ENCODE measurements at regions not wholly inside any gene's neighbourhood (a gene's known extent, or its start where the extent isn't known, plus 50 kb on each side); places are given as distances from the start of the nearest gene placed in this dataset.

DNA sequence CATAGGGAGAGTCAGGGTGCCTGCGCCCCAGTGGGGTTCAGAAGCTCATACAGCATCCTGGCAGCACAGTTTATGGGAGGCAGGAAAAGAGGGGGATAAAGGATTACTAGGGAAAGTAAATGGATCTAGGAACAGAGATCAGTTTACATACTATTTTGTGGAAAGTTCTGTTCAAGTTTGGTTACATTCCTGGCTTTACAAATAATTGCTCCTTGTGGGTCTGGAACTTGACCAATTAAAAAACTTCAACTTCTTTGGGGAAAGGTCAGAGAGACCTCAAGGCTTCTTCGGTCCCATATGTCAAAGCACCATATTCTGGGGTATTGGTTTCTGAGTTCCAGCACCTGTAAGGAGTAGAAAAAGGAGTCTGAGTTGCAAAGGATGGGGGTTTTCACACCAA lies 64.1 kb downstream of the ZDHHC19 start:
- TF ChIP-seq, protein P1, sequence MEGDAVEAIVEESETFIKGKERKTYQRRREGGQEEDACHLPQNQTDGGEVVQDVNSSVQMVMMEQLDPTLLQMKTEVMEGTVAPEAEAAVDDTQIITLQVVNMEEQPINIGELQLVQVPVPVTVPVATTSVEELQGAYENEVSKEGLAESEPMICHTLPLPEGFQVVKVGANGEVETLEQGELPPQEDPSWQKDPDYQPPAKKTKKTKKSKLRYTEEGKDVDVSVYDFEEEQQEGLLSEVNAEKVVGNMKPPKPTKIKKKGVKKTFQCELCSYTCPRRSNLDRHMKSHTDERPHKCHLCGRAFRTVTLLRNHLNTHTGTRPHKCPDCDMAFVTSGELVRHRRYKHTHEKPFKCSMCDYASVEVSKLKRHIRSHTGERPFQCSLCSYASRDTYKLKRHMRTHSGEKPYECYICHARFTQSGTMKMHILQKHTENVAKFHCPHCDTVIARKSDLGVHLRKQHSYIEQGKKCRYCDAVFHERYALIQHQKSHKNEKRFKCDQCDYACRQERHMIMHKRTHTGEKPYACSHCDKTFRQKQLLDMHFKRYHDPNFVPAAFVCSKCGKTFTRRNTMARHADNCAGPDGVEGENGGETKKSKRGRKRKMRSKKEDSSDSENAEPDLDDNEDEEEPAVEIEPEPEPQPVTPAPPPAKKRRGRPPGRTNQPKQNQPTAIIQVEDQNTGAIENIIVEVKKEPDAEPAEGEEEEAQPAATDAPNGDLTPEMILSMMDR (IDR thresholded peaks at IDR 0.05; ENCODE audit: low read depth, low read length): no peak
- no peak overlapping the region for H3K4me3 ChIP-seq (replicated peaks in 1 of 2; ENCODE audit: low read depth in 2 of 2, low read length in 2 of 2)
- DNase-seq (ENCODE audit: low read depth in 2 of 2): no peak

DNA sequence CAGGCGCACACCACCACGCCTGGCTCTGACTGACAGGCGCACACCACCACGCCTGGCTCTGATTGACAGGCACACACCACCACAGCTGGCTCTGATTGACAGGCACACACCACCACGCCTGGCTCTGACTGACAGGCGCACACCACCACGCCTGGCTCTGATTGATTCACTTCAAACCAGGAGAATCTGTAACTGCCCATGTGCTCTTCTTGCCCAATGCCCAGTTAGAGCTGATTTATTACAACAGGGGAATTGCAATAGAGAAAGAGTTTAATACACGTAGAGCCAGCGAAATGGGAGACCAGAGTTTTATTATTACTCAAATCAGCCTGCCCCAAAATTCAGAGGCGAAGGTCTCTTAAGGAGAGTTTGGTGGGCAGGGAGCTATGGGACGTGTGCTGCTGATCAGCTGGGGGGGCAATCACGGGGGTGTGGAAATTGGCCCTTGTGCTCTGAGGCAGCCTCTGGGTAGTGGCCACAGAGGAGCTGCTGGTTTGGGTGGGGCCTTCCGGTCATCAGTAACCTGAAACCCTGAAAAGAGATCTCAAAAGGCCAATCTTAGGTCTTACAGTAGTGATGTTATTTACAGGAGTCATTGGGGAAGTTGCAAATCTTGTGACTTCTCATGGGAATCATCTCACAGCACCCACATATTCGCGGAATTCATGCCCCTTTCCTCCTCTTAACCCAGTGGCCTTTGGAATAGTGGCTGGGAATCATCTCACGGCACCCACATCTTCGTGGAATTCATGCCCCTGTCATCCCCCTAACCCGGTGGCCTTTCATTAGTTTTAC lies 63.8 kb upstream of the TFRC start:
- TF ChIP-seq, protein P1 (IDR thresholded peaks at IDR 0.05; ENCODE audit: low read depth, low read length): no peak
- no peak overlapping the region for H3K4me3 ChIP-seq (replicated peaks in 1 of 2; ENCODE audit: low read depth in 2 of 2, low read length in 2 of 2)
- no peak for DNase-seq (ENCODE audit: low read depth in 2 of 2)

DNA sequence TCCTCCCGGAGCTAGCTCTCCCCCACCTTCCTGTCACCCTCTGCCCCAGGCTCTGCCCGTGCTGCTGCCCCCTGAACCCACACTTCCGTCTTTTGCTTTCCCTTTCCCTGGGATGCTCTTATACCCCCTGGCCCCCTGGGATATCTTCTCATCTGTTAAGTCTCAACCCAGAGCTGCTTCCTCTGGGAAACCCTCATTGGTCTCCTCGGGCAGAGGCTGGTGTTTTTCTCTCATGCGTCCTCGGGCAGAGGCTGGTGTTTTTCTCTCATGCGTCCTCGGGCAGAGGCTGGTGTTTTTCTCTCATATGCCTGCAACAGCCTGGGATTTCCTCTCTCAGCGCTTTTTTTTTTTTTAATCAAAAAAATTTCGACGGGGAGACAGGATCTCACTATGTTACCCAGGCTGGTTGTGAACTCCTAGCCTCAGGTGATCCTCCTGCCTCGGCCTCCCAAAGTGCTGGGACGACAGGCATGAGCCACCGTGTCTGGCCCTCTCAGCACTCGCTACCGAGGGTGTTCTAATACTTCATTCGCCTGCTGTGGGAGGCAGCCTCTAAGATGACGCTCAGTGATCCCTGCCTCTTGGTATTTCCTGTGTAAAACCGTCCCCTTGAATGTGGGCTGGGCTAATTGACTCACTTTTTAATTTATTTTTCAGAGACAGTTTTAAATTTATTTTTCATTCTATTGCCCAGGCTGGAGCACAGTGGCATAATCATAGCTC lies 62.7 kb upstream of the TFRC start:
- peak; percentile 44 to 86 for DNase-seq (ENCODE audit: low read depth in 2 of 2)
- TF ChIP-seq, protein P1 (IDR thresholded peaks at IDR 0.05; ENCODE audit: low read depth, low read length): no peak
- no peak overlapping the region for H3K4me3 ChIP-seq (replicated peaks in 1 of 2; ENCODE audit: low read depth in 2 of 2, low read length in 2 of 2)

DNA sequence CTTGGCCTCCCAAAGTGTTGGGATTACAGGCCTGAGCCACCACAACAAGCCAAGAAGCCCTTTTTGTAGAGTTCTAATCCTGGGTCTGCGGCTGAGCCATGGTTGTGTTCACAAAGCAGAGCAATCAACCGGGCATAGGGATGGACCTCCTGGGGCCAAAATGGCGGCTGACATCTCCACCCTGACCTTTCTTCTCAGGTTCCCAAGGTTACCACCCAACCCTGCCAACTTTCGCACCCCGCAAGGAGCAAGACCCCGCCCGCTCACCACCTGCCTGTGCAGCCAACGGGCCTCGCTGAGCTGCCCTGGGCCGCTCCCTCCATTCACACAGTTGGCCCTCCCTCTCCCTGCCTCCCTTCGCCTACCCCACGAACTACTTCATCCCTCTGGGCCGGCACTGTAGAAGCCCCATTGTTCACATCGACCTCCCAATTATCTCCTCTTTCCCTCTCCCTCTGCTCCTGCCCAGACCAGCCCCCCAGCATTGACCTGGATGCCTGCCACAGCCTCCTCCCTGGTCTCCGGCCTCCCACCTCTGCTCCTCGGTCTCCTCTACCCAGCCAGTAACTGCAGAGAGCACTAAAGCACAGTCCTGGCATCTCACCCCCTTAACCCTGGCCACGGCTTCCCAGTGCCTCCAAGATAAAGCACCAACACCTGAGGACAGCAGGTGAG lies 62.0 kb upstream of the TFRC start:
- TF ChIP-seq, protein P1 (IDR thresholded peaks at IDR 0.05; ENCODE audit: low read depth, low read length): no peak
- DNase-seq (ENCODE audit: low read depth in 2 of 2): no peak
- H3K4me3 ChIP-seq (replicated peaks in 1 of 2; ENCODE audit: low read depth in 2 of 2, low read length in 2 of 2): no peak overlapping the region

DNA sequence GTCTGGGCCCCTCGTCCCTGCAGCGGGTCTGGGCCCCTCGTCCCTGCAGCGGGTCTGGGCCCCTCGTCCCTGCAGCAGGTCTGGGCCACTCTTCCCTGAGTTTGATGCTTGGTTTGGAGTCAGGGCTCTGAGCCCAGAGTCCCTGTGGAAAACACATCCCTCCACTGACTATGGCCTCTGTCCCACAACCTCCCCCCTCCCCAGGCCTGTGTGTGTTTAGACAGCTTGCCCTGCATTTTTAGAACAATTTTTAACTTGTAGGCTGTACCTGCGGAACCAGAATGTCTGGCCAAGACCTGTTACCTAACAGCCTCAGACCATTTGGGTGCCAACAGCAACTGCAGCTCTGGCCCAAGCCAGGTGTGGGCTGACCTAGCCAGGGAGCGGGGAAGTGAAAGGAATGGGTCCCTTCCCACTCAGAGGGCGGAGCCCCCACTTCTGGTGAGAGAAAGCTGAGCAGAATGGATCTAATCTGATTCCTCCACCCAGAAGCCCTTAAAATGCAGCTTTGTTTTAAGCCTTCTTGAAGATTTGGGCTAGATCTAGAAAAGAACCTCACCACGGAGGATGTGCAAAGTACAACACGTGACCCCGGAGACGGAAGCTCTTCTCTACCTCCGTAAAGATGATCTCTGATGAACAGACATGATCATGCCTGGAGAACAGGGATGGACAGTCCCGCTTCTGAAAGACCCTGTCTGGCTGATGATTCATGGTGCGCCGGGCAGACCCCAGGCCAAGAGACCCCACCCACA lies 60.5 kb upstream of the TFRC start:
- no peak for DNase-seq (ENCODE audit: low read depth in 2 of 2)
- H3K4me3 ChIP-seq (replicated peaks in 1 of 2; ENCODE audit: low read depth in 2 of 2, low read length in 2 of 2): no peak overlapping the region
- TF ChIP-seq, protein P1 (IDR thresholded peaks at IDR 0.05; ENCODE audit: low read depth, low read length): no peak

DNA sequence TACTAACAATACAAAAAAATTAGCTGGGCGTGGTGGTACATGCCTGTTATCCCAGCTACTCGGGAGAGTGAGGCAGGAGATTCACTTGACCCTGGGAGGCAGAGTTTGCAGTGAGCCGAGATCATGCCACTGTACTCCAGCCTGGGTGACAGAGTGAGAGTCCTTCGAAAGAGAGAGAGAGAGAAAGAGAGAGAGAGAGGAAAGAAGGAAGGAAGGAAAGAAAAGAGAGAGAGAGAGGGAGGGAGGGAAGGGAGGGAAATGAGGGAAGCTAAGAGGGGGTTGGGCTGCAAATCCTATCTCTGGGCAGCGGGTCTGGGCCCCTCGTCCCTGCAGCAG lies 59.9 kb upstream of the TFRC start:
- TF ChIP-seq, protein P1 (IDR thresholded peaks at IDR 0.05; ENCODE audit: low read depth, low read length): no peak
- no peak for DNase-seq (ENCODE audit: low read depth in 2 of 2)
- H3K4me3 ChIP-seq (replicated peaks in 1 of 2; ENCODE audit: low read depth in 2 of 2, low read length in 2 of 2): no peak overlapping the region

All from cardiac fibroblast (primary cell).